Stomach (tissue), 4 donors: ENCODE measurements at regions not wholly inside any gene's neighbourhood (a gene's known extent, or its start where the extent isn't known, plus 50 kb on each side); places are given as distances from the start of the nearest gene placed in this dataset.

ENCODE experiments used
- CTCF ChIP-seq, 7 experiments: fragments of 450-650 bp in 4 of 7; fragments of 200-600 bp in 3 of 7; sonication (generic) in 3 of 7; IDR thresholded peaks; one replicate each; pipeline ENCODE4 v1.5.1; 2016 to 2019; ENCODE audit warnings: antibody characterized with exemption in 7 of 7, control low read depth in 2 of 7, mild to moderate bottlenecking in 1 of 7
- EP300 ChIP-seq: sonication (generic); formaldehyde crosslinking; IDR thresholded peaks from one replicate; pipeline ENCODE4 v1.6.1; 2017; ENCODE audit warnings: antibody characterized with exemption
- POLR2A ChIP-seq, 4 donors: fragments of 450-650 bp; IDR thresholded peaks; one replicate each; pipeline ENCODE4 v1.6.1; 2016; ENCODE audit warnings: antibody characterized with exemption in 4 of 4, control low read depth in 2 of 4, mild to moderate bottlenecking in 1 of 4, moderate library complexity in 1 of 4
- POLR2AphosphoS5 ChIP-seq, 3 donors: sonication (generic); formaldehyde crosslinking; IDR thresholded peaks; one replicate each; pipeline ENCODE4 v1.6.1; 2016; ENCODE audit warnings: antibody characterized with exemption in 3 of 3

- TF ChIP-seq POLR2A (IDR thresholded peaks at IDR 0.05) = no peak
- TF ChIP-seq CTCF (IDR thresholded peaks at IDR 0.05) = no peak
- TF ChIP-seq POLR2AphosphoS5 (IDR thresholded peaks at IDR 0.05) = no peak
- TF ChIP-seq EP300 = no peak
Observed at GRCh38 chr1:208918160-208918559, 665.4 kb upstream of the CAMK1G start.
